Esophagus muscularis mucosa (tissue), 3 donors: ENCODE measurements at regions not wholly inside any gene's neighbourhood (a gene's known extent, or its start where the extent isn't known, plus 50 kb on each side); places are given as distances from the start of the nearest gene placed in this dataset.

Source experiments
- POLR2A ChIP-seq: fragments of 450-650 bp; IDR thresholded peaks from one replicate; pipeline ENCODE4 v1.6.1; 2017; ENCODE audit warnings: antibody characterized with exemption, moderate library complexity, mild to moderate bottlenecking, low read depth
- POLR2AphosphoS5 ChIP-seq, 2 donors: sonication (generic); formaldehyde crosslinking; IDR thresholded peaks; one replicate each; pipeline ENCODE4 v1.6.1; 2017; ENCODE audit warnings: antibody characterized with exemption in 2 of 2
- TF ChIP-seq, protein P1 (sequence below), 3 experiments: fragments of 200-600 bp in 2 of 3; fragments of 450-650 bp in 1 of 3; sonication (generic) in 2 of 3; IDR thresholded peaks; one replicate each; pipeline ENCODE4 v1.5.1; 2017 to 2019; ENCODE audit warnings: antibody characterized with exemption in 3 of 3, mild to moderate bottlenecking in 2 of 3, moderate library complexity in 1 of 3

DNA sequence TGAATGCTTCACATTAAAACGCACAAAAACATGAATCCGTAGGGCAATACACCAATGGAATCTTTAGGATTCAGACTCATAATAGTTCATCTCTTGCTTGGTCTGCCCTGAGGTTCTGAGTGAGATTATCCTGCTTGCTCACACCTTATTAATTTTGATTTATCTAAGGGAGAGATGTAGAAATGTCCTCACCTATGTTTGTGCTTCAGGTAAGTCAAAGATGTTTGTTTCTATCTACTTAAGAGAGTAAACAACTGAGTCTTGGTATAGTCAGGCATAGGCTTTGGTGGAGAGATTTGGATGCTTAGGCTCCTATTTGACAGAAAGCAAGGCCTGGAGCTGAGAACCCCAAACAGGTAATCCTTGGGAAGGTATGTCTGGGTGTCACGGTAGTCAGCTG is 231.0 kb upstream of the TNP1 start:
- TF ChIP-seq, protein P1, sequence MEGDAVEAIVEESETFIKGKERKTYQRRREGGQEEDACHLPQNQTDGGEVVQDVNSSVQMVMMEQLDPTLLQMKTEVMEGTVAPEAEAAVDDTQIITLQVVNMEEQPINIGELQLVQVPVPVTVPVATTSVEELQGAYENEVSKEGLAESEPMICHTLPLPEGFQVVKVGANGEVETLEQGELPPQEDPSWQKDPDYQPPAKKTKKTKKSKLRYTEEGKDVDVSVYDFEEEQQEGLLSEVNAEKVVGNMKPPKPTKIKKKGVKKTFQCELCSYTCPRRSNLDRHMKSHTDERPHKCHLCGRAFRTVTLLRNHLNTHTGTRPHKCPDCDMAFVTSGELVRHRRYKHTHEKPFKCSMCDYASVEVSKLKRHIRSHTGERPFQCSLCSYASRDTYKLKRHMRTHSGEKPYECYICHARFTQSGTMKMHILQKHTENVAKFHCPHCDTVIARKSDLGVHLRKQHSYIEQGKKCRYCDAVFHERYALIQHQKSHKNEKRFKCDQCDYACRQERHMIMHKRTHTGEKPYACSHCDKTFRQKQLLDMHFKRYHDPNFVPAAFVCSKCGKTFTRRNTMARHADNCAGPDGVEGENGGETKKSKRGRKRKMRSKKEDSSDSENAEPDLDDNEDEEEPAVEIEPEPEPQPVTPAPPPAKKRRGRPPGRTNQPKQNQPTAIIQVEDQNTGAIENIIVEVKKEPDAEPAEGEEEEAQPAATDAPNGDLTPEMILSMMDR (IDR thresholded peaks at IDR 0.05) = no peak
- no peak for TF ChIP-seq POLR2AphosphoS5 (IDR thresholded peaks at IDR 0.05)
- TF ChIP-seq POLR2A = no peak
